HT-29 (cell line): ENCODE measurements at regions not wholly inside any gene's neighbourhood (a gene's known extent, or its start where the extent isn't known, plus 50 kb on each side); places are given as distances from the start of the nearest gene placed in this dataset.
A peak's percentile ranks its signal among the peaks of the same experiment; 100 is the strongest.

Experiments used
- DNase-seq: peaks from one replicate; pipeline ENCODE4 v3.0.0-alpha.2; 2015; ENCODE audit warnings: low spot score

GRCh38 chr7:85673876-85674275 is 487.0 kb upstream of the SEMA3D start:
- DNase-seq, result no peak

GRCh38 chr7:85669225-85669624 is 482.4 kb upstream of the SEMA3D start:
- DNase-seq, result no peak

GRCh38 chr7:85664341-85664740 is 477.5 kb upstream of the SEMA3D start:
- no peak for DNase-seq

- DNase-seq, result no peak
These were observed 472.5 kb upstream of the SEMA3D start for GRCh38 chr7:85659364-85659763.

GRCh38 chr7:85655252-85655651 is 468.4 kb upstream of the SEMA3D start:
- DNase-seq, result no peak

- DNase-seq, result no peak
These were observed 457.4 kb upstream of the SEMA3D start for GRCh38 chr7:85644272-85644671.

GRCh38 chr7:85641331-85641730 is 454.5 kb upstream of the SEMA3D start:
- no peak for DNase-seq

GRCh38 chr7:85638394-85638793 is 451.5 kb upstream of the SEMA3D start:
- DNase-seq, result no peak

GRCh38 chr7:85634951-85635350 is 448.1 kb upstream of the SEMA3D start:
- peak; percentile 8 for DNase-seq

GRCh38 chr7:85630904-85631600 is 444.2 kb upstream of the SEMA3D start:
- DNase-seq, result no peak

GRCh38 chr7:85627791-85628586 is 441.1 kb upstream of the SEMA3D start:
- DNase-seq, result no peak

GRCh38 chr7:85622059-85622458 is 435.2 kb upstream of the SEMA3D start:
- no peak for DNase-seq

- DNase-seq, result no peak
These were observed 434.3 kb upstream of the SEMA3D start for GRCh38 chr7:85620936-85621685.

GRCh38 chr7:85619236-85619635 is 432.4 kb upstream of the SEMA3D start:
- no peak for DNase-seq

GRCh38 chr7:85614684-85615083 is 427.8 kb upstream of the SEMA3D start:
- DNase-seq, result no peak

GRCh38 chr7:85612514-85612913 is 425.7 kb upstream of the SEMA3D start:
- DNase-seq, result no peak

GRCh38 chr7:85608804-85609203 is 421.9 kb upstream of the SEMA3D start:
- no peak for DNase-seq

- DNase-seq, result no peak
These were observed 415.3 kb upstream of the SEMA3D start for GRCh38 chr7:85602196-85602595.

- no peak for DNase-seq
These were observed 413.5 kb upstream of the SEMA3D start for GRCh38 chr7:85600395-85600794.

- no peak for DNase-seq
These were observed 410.0 kb upstream of the SEMA3D start for GRCh38 chr7:85596827-85597226.

GRCh38 chr7:85595750-85596178 is 408.9 kb upstream of the SEMA3D start:
- no peak for DNase-seq

GRCh38 chr7:85593355-85593754 is 406.5 kb upstream of the SEMA3D start:
- no peak for DNase-seq
